ENCODE measurements at regions not wholly inside any gene's neighbourhood (a gene's known extent, or its start where the extent isn't known, plus 50 kb on each side); places are given as distances from the start of the nearest gene placed in this dataset.
A peak's percentile ranks its signal among the peaks of the same experiment; 100 is the strongest.

DNA sequence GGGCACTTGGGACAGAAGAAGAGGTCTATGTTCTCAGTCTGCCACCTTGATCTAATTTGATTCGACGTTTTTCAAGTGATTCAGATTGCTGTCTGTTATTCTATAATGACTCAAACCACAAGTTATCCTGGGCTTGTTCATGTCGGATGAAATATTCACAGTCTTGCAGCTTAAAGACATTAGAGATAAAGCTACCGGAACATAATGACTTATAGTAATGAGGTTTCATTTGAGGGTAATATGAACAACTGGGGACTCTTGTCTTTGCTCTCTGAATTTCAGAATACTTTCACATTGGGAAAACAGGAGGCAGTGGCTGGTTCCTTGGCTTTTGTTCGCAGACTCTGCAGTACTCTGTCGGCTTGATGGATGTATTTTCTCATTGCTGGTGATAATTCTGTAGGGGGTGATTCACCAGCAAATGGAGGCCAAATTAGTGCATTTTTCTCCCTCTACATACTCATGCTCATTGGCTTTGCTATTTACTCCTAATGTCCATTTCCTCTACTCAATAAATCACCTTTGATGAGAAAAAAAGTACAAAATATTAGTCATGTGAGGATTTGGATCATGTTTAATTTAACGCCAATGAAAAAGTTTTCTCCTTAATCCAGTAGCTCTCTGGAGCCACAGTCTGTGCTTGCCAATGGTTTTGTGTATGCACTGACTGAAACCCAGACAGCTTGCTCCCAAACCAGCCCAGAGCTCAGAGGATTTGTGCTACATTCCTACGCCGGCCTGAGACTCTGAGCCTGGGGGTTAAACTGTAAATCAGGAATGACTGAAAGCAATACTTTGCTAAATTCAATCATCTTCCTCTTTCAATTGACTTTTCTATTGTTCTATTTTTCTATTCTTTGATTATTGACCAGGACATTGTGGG, 154.7 kb upstream of the ANKH start:
- no peak for DNase-seq (ENCODE audit: low read depth in 1 of 2, low spot score in 1 of 2)

DNA sequence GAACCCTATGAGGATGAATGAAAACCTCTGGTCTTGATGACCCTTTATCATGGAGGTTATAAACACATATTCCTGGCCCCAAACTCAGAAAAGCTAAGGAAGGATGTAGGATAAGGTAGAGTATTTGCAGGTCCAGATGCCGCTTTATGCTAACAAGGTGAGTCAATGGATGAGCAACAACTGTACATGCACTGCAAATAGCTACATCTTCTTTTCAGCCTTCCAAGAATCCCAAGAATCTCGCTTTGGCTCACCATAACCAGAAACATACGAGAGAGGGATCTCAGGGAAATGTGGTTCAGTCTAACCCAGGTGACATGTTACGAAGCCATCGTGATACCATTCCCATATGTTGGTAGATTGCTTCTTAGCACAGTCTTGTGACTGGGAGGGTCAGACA, 152.3 kb upstream of the ANKH start:
- no peak for DNase-seq (ENCODE audit: low read depth in 1 of 2, low spot score in 1 of 2)

DNA sequence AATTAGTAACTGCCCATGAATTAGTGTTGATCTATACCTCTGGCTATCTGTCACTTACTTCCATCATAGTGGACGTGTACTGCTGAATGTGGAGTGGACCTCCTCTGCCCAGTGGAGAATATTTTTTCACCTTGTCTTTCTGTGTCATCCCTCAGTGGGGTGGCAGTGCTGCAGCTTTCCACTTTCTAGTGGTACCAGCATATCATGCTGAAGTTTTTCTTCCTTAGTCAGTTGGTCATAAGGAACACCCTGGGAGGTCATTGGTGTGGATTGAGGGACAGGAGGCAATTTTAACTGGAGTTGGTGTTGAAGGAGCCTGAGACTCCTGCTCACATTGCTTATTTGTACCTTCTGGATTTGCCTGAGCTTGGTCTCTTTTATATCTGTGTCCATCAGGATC, 151.7 kb upstream of the ANKH start:
- no peak for DNase-seq (ENCODE audit: low read depth in 1 of 2, low spot score in 1 of 2)

DNA sequence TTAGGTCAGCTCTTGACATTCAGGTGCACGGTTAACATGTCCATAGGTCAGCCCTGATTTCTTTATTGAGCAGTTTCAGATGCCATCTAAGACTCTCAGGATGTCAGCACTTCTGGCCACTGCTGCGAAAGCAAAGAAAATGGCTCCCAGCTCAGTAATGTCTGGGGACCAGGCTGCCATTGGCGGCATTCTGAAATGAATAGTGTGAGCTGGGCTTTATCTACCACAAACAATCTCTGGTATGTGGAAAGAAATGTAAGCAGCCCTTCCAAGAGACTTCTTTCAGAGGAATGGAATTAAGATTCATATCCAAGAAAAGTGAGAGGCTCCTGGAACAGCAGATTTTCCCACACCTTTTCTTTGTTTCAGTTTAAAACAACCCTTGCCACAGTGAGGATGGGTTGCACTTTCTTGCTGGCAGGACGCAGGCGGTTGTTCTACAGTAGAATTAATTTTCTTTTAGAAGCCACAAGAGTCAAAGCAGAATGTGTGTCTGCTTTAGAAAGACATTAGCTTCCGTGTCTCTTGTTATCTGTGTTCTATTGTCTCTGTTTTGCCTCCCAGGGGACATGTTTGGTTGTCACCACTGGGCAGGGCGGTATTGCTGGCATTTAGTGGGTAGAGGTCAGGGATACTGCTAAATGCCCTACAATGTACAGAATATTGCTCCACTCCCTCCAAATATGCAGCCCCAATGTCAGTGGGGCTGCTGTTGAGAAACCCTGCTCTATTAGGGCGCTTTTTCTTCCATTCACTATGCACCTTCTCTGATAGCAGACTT, 149.9 kb upstream of the ANKH start:
- DNase-seq (ENCODE audit: low read depth in 1 of 2, low spot score in 1 of 2), result no peak

DNA sequence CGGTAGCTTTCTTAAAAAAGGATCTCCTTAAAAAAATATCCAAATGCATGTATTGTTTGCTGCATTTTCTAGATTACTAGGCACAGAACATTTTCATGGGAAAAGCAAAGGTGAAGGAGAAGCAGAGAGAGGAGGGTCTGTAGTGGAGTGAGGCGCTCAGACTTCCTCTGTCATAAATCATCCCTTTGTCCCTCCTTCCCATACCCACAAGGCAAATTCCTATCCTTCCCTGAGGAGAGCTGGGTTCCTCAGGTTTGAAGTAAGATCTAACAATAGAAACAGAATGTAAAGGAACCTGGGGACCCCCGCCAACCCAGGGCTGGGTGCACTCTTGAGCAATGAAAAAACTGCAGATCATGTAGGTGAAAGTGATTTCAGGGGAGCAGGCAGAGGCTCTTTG, 149.2 kb upstream of the ANKH start:
- no peak for DNase-seq (ENCODE audit: low read depth in 1 of 2, low spot score in 1 of 2)

DNA sequence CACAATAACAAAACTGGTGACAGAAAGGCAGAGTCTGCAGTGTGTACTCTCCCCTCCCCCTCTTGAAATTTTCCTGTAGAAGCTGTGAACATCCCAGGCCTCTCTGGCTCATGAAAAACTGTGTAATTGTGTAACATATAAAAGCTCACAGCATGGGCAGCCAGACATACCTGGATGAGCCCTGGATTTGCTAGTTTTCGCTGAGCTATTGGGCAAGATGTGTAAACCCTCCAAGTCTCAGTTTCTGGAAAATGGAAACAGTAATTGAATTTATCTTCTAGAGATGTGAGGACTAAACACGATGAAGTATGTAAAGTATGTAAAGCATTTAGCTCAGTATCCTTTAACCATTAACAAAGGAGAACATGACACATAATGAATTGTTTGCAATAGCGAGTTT, 143.2 kb upstream of the ANKH start:
- DNase-seq (ENCODE audit: low read depth in 1 of 2, low spot score in 1 of 2), result no peak

DNA sequence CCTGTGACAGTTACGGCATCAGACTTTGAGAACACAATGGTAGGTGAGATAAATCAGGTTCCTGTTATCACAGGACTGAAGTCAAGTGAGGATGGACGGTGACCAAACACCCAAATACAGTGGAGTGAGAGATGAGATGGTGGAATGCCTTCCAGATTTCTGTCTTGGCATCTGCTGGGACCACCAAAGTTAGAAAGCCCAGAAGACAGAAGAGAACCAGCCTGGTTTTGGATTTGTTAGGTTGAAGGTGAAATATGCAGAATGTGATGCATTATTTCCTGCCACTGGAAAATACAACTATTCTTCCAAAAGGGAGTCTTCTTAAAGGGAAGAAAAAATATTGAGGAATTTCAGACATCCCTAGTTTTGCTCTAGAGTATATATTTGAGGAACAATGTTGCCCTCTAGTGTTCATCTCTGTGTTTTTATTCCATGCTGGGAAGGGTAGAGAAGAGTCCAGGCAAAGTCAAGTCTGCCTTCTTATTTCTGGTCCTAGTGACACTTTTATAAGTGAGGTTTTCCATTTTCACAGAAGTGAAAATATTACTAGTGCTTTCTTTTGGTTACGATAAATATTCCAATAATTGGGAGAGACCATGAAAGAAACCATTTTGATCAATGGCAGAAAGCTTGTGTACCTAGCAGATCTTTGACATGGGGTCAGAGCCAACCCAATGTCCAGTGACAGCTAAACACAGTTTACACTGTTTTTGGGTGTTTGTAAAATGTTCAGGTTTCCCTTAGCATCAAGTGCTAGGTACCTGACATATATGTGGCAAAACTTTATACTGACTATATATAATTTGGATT, 142.3 kb upstream of the ANKH start:
- DNase-seq (ENCODE audit: low read depth in 1 of 2, low spot score in 1 of 2), result no peak

DNA sequence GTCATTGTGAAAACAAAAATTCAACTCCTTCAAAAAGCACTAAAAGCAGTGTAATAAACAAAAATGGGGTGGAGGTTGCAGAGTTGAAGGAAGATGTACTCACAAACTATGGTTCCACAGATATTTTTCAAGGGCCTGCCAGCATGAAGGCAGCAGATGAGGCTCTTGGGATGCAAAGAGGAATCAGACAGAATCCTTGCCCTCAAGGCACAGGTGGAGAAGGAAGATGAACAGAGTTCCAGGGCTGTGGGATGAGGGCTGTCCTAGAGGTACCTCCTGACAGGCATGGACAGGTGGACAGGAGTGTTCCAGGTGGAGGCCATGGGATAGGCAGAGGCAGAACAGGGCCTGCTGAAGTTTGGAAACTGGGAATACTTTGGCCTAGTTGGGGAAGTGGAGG, 140.5 kb upstream of the ANKH start:
- DNase-seq (ENCODE audit: low read depth in 1 of 2, low spot score in 1 of 2), result no peak

DNA sequence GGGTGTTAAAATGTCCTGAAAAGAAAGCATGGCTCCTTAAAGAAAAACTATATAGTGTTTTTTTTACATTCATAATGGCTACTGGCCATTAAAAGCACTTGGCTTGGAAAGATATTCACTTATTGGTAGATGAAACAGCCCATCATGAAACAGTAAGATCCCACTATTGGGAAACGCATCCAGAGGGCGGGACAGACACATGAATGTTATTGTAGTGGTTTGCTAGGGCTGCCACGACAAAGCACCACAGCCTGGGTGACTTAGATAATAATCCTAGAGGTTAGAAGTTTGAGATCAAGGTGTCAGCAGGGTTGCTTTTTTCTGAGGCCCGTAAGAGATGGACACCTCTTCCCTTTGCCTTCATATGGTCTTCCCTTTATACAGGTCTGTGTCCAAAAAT, 139.4 kb upstream of the ANKH start:
- no peak for DNase-seq (ENCODE audit: low read depth in 1 of 2, low spot score in 1 of 2)

DNA sequence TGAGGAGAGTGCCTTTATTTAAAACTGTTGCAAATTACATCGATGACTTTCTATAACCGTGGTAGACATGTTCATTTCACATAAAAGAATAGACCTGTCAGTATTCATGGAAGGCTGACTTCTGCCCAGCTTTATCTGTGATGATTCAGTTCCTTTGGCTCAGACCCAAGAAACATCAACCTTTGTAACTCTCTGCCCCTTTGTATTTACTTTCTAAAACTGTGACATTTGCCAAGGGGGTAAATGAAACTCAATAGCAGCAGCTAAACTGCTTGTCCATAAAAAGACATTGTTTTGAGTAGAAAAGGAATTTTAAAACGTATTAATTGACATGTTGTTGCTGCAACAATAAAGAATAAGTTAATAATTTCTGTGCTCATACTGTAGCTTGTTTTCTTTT, 137.8 kb upstream of the ANKH start:
- no peak for DNase-seq (ENCODE audit: low read depth in 1 of 2, low spot score in 1 of 2)

DNA sequence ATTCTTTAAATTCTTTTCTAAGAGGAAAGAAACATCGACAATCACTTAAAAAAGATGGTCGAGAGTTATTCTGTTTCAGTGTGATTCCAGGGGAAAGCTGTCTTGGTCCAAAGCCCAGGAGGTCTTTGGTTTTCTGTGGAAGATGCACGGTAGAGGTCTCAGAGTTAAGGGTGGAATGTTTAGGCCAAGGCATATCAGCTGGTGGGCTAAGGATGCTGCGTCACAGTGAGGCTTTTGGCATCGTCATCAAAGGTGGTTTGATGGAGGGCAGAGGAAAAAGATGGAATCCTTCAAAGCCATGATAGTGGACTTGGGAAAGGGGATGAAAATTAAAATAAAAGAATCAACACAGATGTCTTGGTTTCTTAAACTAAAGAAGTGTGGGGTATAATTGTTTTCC, 137.3 kb upstream of the ANKH start:
- DNase-seq (ENCODE audit: low read depth in 1 of 2, low spot score in 1 of 2), result no peak

DNA sequence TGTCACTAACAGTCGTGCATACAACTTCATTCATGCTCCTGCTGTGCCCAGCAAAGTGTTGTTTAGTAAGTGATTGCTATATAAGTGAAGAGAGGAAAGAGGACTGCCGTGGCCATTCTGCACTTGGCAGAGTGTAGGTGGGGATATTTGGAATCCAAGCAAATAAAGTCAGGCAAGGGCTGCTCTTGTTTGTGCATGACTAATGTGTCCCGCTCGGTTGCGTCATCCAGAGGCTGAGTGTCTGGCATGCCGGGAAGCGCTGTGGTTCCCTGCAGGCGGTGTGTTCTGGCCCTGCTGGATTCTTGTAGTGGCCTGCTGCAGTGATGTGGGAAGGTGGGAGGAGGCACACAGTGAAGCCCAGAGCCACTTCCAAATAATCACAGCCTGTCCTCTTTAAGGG, 136.9 kb upstream of the ANKH start:
- no peak for DNase-seq (ENCODE audit: low read depth in 1 of 2, low spot score in 1 of 2)

DNA sequence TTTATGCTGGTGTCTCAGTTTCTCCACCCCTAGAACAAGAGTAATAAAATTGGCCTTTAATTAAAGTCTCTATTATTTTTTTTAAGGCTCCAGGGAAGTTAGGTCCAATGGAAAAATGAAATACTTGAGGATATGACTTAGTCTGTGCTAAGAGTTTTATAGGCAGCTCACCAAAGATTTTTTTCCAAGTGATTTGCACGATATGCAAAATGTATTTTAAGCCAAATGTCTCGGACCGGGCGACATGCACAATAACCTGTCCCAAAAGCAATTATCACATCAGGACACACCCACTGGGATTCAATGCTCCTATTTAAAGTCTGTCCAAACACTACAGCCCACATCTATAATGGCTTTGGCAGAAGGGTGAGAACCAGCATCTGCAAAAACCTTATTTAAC, 136.1 kb upstream of the ANKH start:
- DNase-seq (ENCODE audit: low read depth in 1 of 2, low spot score in 1 of 2), result no peak

DNA sequence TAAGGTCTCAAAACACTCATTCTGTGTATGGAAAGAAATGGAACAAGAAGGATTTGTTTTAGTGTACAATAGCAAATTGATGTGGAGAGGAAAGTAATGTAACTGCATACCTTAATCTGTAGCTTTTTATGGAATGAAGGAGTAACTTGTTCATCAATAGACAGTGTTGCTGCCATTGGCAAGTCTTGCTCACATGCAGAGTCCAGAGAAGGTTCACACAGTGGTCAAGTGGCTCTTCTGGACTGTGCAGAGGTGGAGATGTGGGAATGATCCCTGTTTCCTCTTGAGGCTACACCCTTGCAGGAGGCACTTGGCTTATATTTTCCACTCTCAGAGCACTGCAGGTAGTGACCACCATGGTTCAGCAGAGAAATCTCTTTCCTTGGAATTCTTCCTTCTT, 132.9 kb upstream of the ANKH start:
- no peak for DNase-seq (ENCODE audit: low read depth in 1 of 2, low spot score in 1 of 2)

DNA sequence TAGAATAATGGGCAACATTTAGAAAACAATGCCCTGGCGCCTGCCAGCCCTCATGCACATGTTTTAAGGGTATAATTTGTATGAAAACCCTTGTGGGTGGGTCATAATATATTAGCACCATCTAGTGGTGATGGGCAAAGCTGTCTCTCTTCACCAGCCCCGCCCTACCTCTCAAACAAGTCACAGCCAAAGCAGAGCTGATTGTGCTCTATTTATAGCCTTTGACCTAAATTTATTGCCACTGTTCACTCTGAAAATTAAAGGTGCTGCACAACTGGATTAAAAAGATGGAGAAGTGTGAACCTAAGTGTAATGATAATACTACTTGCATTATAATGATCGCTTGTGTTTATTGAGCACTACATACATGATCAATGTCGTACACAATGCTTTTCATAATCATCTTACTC, 131.9 kb upstream of the ANKH start:
- DNase-seq (ENCODE audit: low read depth in 1 of 2, low spot score in 1 of 2), result peak in 1 of 2 donors; percentile 16

DNA sequence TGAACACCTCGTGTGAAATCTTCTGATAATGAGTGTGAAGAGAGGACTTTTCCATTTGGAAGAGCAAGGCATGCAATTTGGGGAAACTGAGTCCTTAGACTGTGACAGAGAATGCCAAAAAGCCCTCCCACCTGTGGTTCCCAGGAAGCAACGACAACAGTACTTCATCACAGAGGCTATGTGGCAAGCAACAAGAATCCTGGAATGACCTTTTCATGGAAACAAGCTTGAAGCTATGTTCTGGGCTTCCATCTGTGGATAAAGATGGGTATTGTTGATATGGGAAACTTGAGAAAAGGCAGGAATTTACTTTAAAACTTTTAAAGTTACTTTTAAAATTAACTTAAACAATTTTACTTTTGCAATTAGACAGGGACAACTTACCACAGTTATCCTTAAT, 131.2 kb upstream of the ANKH start:
- no peak for DNase-seq (ENCODE audit: low read depth in 1 of 2, low spot score in 1 of 2)

DNA sequence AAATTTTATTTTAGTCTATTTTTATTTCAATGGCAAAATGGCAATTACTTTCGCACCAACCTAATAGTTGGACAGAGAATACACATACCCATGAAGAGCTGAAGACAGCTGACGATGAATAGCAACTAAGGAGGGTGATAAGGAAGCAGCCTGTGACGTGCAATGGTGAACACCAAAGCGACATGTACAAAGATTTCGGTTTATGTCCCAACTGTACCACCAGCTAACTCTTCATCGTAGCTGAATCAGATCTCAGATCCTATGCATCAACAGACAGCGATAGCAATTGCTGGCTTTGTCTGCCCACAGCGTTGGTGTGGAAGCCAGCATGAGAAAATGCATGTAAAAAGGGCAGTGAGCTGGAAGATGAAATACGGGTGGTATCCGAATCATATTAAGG, 130.6 kb upstream of the ANKH start:
- no peak for DNase-seq (ENCODE audit: low read depth in 1 of 2, low spot score in 1 of 2)

DNA sequence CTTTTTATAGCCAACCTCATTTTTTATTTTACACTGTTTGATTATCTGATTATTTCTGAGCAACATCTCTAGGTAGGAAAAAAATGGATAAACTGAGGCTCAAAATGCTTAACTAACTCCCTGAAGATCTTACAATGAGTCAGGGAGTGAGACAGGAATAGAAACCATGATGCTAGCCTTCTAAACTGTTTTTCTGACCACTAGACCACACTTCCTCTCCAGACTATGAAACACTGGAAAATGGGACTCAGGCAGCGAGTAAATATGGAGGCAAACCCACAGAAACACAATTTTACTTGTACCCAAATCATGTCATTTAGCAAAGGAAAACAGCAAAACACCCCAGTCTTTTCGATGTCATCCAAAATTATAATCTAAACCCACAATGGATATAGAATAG, 129.9 kb upstream of the ANKH start:
- no peak for DNase-seq (ENCODE audit: low read depth in 1 of 2, low spot score in 1 of 2)

DNA sequence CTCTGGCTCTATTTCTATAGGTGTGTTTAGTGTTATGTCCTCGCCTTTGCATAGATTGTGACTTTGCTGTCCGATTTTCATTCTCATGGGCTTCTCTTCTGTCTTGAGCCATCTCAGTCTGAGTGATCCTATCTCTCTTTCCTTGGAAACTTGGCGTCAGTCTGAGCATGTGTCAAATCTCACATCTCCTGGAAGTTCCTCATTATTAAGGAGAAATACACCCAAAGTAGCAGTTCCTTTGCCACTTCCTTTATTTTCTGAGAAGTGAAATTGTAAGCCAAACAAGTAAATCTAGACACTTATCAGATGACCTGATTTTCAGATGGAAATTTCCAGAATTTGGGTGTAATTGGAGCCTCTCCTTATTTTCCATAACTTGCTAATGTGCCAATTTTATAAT, 126.9 kb upstream of the ANKH start:
- no peak for DNase-seq (ENCODE audit: low read depth in 1 of 2, low spot score in 1 of 2)

DNA sequence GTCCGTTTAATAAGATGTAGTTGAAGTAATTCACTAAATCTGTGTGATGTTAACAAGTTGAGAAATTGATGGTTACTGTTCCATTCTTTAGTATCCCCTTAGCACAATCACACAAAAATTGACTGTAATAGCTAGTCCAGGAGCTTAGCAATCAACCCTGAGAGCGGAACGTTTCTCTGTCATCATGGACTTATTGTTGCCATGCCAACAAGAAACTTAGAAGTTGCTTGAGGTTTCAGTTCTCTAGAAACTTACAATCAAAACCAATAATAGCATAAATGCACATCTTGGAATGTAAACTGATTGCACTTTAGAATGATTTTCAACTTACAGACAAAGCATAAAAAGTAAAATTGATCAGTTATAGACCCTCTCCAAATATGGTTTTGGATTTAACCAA, 125.4 kb upstream of the ANKH start:
- no peak for DNase-seq (ENCODE audit: low read depth in 1 of 2, low spot score in 1 of 2)

DNA sequence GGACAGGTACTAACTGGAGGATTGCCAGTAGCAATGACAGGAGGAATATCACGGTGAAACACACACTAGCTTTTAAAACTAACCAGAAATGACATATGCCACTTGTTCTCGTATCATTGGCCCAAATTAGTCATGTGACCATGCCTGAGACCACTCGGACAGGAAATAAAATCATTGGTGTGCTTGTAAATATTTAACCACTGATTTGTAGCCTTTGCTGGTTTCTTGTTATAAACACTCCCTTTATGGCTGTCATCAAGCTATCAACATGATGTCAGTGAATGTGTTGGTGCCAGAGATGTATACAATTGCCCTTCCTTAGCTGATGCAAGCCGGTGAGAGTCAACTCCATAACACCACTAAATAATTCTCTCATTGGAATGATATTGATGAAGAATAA, 123.7 kb upstream of the ANKH start:
- DNase-seq (ENCODE audit: low read depth in 1 of 2, low spot score in 1 of 2), result no peak

Data from activated T-helper 1 cell treated with anti-CD3 and anti-CD28 coated beads, Interleukin-2, amount 50 U/mL, for 16 hours (primary cell).